Spleen (tissue), 7 donors: ENCODE measurements at regions not wholly inside any gene's neighbourhood (a gene's known extent, or its start where the extent isn't known, plus 50 kb on each side); places are given as distances from the start of the nearest gene placed in this dataset.

ENCODE experiments used
- POLR2A ChIP-seq, 3 donors: fragments of 450-650 bp; IDR thresholded peaks; one replicate each; pipeline ENCODE4 v1.5.1; 2017; ENCODE audit warnings: antibody characterized with exemption in 3 of 3, mild to moderate bottlenecking in 1 of 3
- POLR2AphosphoS5 ChIP-seq, 3 donors: sonication (generic); formaldehyde crosslinking; IDR thresholded peaks; one replicate each; pipeline ENCODE4 v1.5.1; 2017; ENCODE audit warnings: antibody characterized with exemption in 3 of 3
- TF ChIP-seq, protein P1 (sequence below), 11 experiments: fragments of 200-600 bp in 7 of 11; fragments of 450-650 bp in 4 of 11; sonication (generic) in 4 of 11; IDR thresholded peaks in 8 of 11; conservative IDR thresholded peaks in 3 of 11; 1 replicate in 7 of 11; 2 replicates in 4 of 11; pipeline versions ENCODE4 v1.4.0 to v1.8.0; 2016 to 2021; ENCODE audit warnings: antibody characterized with exemption in 11 of 11, inconsistent platforms in 4 of 11, mild to moderate bottlenecking in 1 of 11
- donor health status: DM: no; HTN: no; CAD: no; lungs with moderate emphysema.
- donor health status: DM: no; HTN: no; CAD: no.
- donor health status: DM: no; HTN: no; CAD: no.

DNA sequence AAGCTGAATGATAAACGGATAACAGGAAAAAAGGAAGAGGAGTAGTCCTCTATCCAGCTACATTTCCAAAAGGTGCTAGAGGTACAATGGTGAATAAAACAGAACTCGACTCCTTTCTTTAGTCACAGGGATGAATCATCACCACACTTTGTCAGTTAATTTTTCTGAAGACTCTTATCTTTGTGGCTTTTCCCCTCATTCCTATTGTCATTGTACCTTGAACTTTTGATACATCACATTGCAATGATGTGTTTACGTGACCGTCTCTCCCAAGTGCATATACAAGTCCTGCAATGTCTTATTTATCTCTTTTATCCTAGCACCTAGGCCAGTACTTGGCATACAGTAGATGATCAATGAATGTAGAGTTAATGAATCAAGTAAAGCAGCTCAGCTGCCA is 134.7 kb downstream of the LHFPL1 start:
- TF ChIP-seq, protein P1, sequence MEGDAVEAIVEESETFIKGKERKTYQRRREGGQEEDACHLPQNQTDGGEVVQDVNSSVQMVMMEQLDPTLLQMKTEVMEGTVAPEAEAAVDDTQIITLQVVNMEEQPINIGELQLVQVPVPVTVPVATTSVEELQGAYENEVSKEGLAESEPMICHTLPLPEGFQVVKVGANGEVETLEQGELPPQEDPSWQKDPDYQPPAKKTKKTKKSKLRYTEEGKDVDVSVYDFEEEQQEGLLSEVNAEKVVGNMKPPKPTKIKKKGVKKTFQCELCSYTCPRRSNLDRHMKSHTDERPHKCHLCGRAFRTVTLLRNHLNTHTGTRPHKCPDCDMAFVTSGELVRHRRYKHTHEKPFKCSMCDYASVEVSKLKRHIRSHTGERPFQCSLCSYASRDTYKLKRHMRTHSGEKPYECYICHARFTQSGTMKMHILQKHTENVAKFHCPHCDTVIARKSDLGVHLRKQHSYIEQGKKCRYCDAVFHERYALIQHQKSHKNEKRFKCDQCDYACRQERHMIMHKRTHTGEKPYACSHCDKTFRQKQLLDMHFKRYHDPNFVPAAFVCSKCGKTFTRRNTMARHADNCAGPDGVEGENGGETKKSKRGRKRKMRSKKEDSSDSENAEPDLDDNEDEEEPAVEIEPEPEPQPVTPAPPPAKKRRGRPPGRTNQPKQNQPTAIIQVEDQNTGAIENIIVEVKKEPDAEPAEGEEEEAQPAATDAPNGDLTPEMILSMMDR (IDR thresholded peaks at IDR 0.05 in 8 of 11, conservative IDR thresholded peaks at IDR 0.05 in 3 of 11), result no peak
- TF ChIP-seq POLR2A (IDR thresholded peaks at IDR 0.05), result no peak
- no peak for TF ChIP-seq POLR2AphosphoS5 (IDR thresholded peaks at IDR 0.05)
